H9 (cell line): ENCODE measurements at regions not wholly inside any gene's neighbourhood (a gene's known extent, or its start where the extent isn't known, plus 50 kb on each side); places are given as distances from the start of the nearest gene placed in this dataset.

Experiments used
- DNase-seq: peaks from one replicate; pipeline ENCODE4 v3.0.0-alpha.2; 2017
- H2AFZ ChIP-seq: one replicate; pipeline ENCODE4 v1.6.1; 2013; ENCODE audit warnings: mild to moderate bottlenecking, low read length, control low read depth, moderate library complexity
- H2AK5ac ChIP-seq: 2 replicates; pipeline ENCODE4 v1.6.1; 2013; ENCODE audit warnings: low read length, control low read depth, mixed read lengths; ENCODE audit not compliant: insufficient read length
- H2BK120ac ChIP-seq: one replicate; pipeline ENCODE4 v1.6.1; 2013; ENCODE audit warnings: low read depth, mild to moderate bottlenecking, low read length, control low read depth, inconsistent platforms; ENCODE audit not compliant: poor library complexity, severe bottlenecking
- H2BK12ac ChIP-seq: 2 replicates; pipeline ENCODE4 v1.6.1; 2013; ENCODE audit warnings: low read length, control low read depth, mixed read lengths, low read depth; ENCODE audit not compliant: insufficient read length
- H2BK15ac ChIP-seq: 2 replicates; pipeline ENCODE4 v1.6.1; 2013; ENCODE audit warnings: low read depth, low read length, control low read depth
- H2BK20ac ChIP-seq: one replicate; pipeline ENCODE4 v1.6.1; 2013; ENCODE audit warnings: low read depth, mild to moderate bottlenecking, low read length, control low read depth, inconsistent platforms; ENCODE audit not compliant: poor library complexity, severe bottlenecking
- H2BK5ac ChIP-seq: 2 replicates; pipeline ENCODE4 v1.6.1; 2013; ENCODE audit warnings: low read length, control low read depth, mixed read lengths; ENCODE audit not compliant: insufficient read length
- H3K14ac ChIP-seq: 2 replicates; pipeline ENCODE4 v1.6.1; 2013; ENCODE audit warnings: low read length, control low read depth; ENCODE audit not compliant: insufficient read depth
- H3K18ac ChIP-seq: 2 replicates; pipeline ENCODE4 v1.6.1; 2013; ENCODE audit warnings: low read depth, mild to moderate bottlenecking, mixed read lengths, low read length, control low read depth; ENCODE audit not compliant: insufficient read length
- H3K23ac ChIP-seq: 2 replicates; pipeline ENCODE4 v1.6.1; 2013; ENCODE audit warnings: low read length, control low read depth, mixed read lengths, low read depth; ENCODE audit not compliant: insufficient read length
- H3K23me2 ChIP-seq: 2 replicates; pipeline ENCODE4 v1.6.1; 2013; ENCODE audit warnings: low read depth, mild to moderate bottlenecking, mixed read lengths, low read length, control low read depth; ENCODE audit not compliant: insufficient read length, poor library complexity, severe bottlenecking
- H3K27ac ChIP-seq: 2 replicates; pipeline ENCODE4 v1.5.1; 2013; ENCODE audit warnings: low read length, control low read depth, mixed read lengths, low read depth; ENCODE audit not compliant: insufficient read length
- H3K27me3 ChIP-seq: 2 replicates; pipeline ENCODE4 v1.6.1; 2013; ENCODE audit warnings: low read length, control low read depth, inconsistent platforms; ENCODE audit not compliant: insufficient read depth
- H3K4ac ChIP-seq: 2 replicates; pipeline ENCODE4 v1.6.1; 2013; ENCODE audit warnings: low read depth, mild to moderate bottlenecking, control low read depth, inconsistent platforms, low read length, moderate library complexity
- H3K4me1 ChIP-seq: 2 replicates; pipeline ENCODE4 v1.6.1; 2013; ENCODE audit warnings: low read length, control low read depth, inconsistent platforms; ENCODE audit not compliant: insufficient read depth
- H3K4me2 ChIP-seq: 2 replicates; pipeline ENCODE4 v1.6.1; 2013; ENCODE audit warnings: low read length, control low read depth, mixed read lengths; ENCODE audit not compliant: insufficient read length, insufficient read depth
- H3K56ac ChIP-seq: 2 replicates; pipeline ENCODE4 v1.6.1; 2013; ENCODE audit warnings: low read depth, mild to moderate bottlenecking, mixed read lengths, low read length, control low read depth; ENCODE audit not compliant: insufficient read length
- H3K79me1 ChIP-seq: 2 replicates; pipeline ENCODE4 v1.6.1; 2013; ENCODE audit warnings: low read depth, mild to moderate bottlenecking, moderate library complexity, low read length, control low read depth, inconsistent platforms; ENCODE audit not compliant: insufficient read depth, poor library complexity, severe bottlenecking
- H3K79me2 ChIP-seq: 2 replicates; pipeline ENCODE4 v1.6.1; 2013; ENCODE audit warnings: low read length, control low read depth, inconsistent platforms; ENCODE audit not compliant: insufficient read depth
- H3K9ac ChIP-seq: 2 replicates; pipeline ENCODE4 v1.6.1; 2013; ENCODE audit warnings: low read length, control low read depth, mixed read lengths; ENCODE audit not compliant: insufficient read length; ENCODE audit errors: extremely low read depth
- H3K9me3 ChIP-seq: one replicate; pipeline ENCODE4 v1.6.1; 2013; ENCODE audit warnings: low read depth, low read length, inconsistent platforms; ENCODE audit not compliant: control insufficient read depth
- H3T11ph ChIP-seq: one replicate; pipeline ENCODE4 v1.6.1; 2013; ENCODE audit warnings: mild to moderate bottlenecking, low read length, control low read depth, inconsistent platforms
- H4K20me1 ChIP-seq: one replicate; pipeline ENCODE4 v1.6.1; 2013; ENCODE audit not compliant: control insufficient read depth, insufficient read length, insufficient read depth
- H4K5ac ChIP-seq: 2 replicates; pipeline ENCODE4 v1.6.1; 2013; ENCODE audit warnings: low read depth, mild to moderate bottlenecking, mixed read lengths, low read length, control low read depth; ENCODE audit not compliant: insufficient read length
- H4K8ac ChIP-seq: replicated peaks from 2 replicates; pipeline ENCODE4 v1.6.1; 2013; ENCODE audit warnings: low read length, control low read depth, mixed read lengths, low read depth; ENCODE audit not compliant: insufficient read length
- H4K91ac ChIP-seq: 2 replicates; pipeline ENCODE4 v1.6.1; 2013; ENCODE audit warnings: low read depth, mild to moderate bottlenecking, moderate library complexity, mixed read lengths, low read length, control low read depth; ENCODE audit not compliant: insufficient read length
- H3K27ac Mint-ChIP-seq, 3 experiments: 2 replicates in 2 of 3; 3 replicates in 1 of 3; pipeline ENCODE4 v1.8.0; 2020 to 2021; ENCODE audit warnings: mixed read lengths in 3 of 3, mild to moderate bottlenecking in 1 of 3, moderate library complexity in 1 of 3
- H3K27me3 Mint-ChIP-seq: 2 replicates; pipeline ENCODE4 v1.8.0; 2021; ENCODE audit warnings: low read depth, mild to moderate bottlenecking, moderate library complexity, mixed read lengths
- H3K36me3 Mint-ChIP-seq, 3 experiments: 2 replicates in 2 of 3; 3 replicates in 1 of 3; pipeline ENCODE4 v1.8.0; 2020 to 2021; ENCODE audit warnings: low read depth in 3 of 3, mixed read lengths in 3 of 3; ENCODE audit not compliant: insufficient read depth in 1 of 3
- H3K4me1 Mint-ChIP-seq, 2 experiments: 2 replicates each; pipeline ENCODE4 v1.8.0; 2020; ENCODE audit warnings: mixed read lengths in 2 of 2
- H3K4me3 Mint-ChIP-seq, 2 experiments: 2 replicates in 1 of 2; 3 replicates in 1 of 2; pipeline ENCODE4 v1.8.0; 2020 to 2021; ENCODE audit warnings: mild to moderate bottlenecking in 2 of 2, mixed read lengths in 2 of 2, moderate library complexity in 1 of 2
- H3K9me3 Mint-ChIP-seq, 2 experiments: 2 replicates in 1 of 2; 3 replicates in 1 of 2; pipeline ENCODE4 v1.8.0; 2020; ENCODE audit warnings: mild to moderate bottlenecking in 2 of 2, mixed read lengths in 2 of 2, moderate library complexity in 1 of 2
- whole genome bisulfite sequencing: extraction: QIAGEN DNeasy Blood & Tissue Kit; methylation state at CpG from one replicate; pipeline ENCODE4 v1.1.7; 2013; ENCODE audit warnings: missing lambda C conversion rate, low lambda C conversion rate, mixed read lengths; ENCODE audit not compliant: insufficient read length; ENCODE audit errors: extremely low coverage; 5-methylcytosine and 5-hydroxymethylcytosine counted together
- TF ChIP-seq, protein P1 (sequence below): fragments of 200-600 bp; sonication (generic); conservative IDR thresholded peaks from 3 replicates; pipeline ENCODE4 v1.8.0; 2021; ENCODE audit warnings: antibody characterized with exemption, mild to moderate bottlenecking

DNA sequence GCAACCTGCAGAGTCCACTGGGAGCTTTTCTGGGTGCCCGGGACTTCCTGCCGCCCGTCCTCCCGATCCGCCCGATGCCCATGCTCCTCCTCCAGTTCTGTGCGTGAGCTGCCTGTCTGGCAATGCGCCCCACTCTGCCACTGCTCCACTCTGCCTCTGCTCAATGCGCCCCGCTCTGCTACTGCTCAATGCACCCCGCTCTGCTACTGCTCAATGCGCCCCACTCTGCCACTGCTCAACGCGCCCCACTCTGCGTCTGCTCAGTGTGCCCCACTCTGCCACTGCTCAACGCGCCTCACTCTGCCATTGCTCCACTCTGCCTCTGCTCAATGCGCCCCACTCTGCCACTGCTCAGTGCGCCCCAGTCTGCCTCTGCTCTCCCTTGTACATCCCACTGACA lies 436.0 kb downstream of the NR2F1-AS1 start:
- H3T11ph ChIP-seq: no peak overlapping the region
- Mint-ChIP-seq H3K36me3 (0 out of 7 replicates have a peak, but pooled peaks cover 0 to 4% (median 1%) of the 10 kb centered on the region in 3 experiments), H3K4me1 (no peaks in the 10 kb centered on the region), H3K9me3 (peaks cover 7 to 9% of the 10 kb centered on the region in 2 experiments; a peak in 3 of 5 replicates), H3K4me3 (no peak overlapping the region), H3K27me3 (no peaks in the 10 kb centered on the region), H3K27ac (no peak overlapping the region)
- no peaks in the 10 kb centered on the region for H3K23me2 ChIP-seq
- H2BK5ac ChIP-seq: no peak overlapping the region
- no peak overlapping the region for H3K4me2 ChIP-seq
- H3K79me1 ChIP-seq: no peaks in the 10 kb centered on the region
- H2AFZ ChIP-seq: no peak overlapping the region
- no peak overlapping the region for H3K9ac ChIP-seq
- no peaks in the 10 kb centered on the region for H3K4me1 ChIP-seq
- H4K91ac ChIP-seq: no peak overlapping the region
- H3K14ac ChIP-seq: no peak overlapping the region; the same call in 1 of the 2 replicates
- no peak overlapping the region for H2AK5ac ChIP-seq
- no CpG with 5 or more reads among the region's 19 CpGs for WGBS
- H3K23ac ChIP-seq: no peak overlapping the region
- H3K27ac ChIP-seq: no peak overlapping the region
- no peak overlapping the region for H2BK12ac ChIP-seq
- H3K79me2 ChIP-seq: no peaks in the 10 kb centered on the region
- no peak overlapping the region for H2BK20ac ChIP-seq
- no peak overlapping the region for H3K56ac ChIP-seq
- TF ChIP-seq, protein P1, sequence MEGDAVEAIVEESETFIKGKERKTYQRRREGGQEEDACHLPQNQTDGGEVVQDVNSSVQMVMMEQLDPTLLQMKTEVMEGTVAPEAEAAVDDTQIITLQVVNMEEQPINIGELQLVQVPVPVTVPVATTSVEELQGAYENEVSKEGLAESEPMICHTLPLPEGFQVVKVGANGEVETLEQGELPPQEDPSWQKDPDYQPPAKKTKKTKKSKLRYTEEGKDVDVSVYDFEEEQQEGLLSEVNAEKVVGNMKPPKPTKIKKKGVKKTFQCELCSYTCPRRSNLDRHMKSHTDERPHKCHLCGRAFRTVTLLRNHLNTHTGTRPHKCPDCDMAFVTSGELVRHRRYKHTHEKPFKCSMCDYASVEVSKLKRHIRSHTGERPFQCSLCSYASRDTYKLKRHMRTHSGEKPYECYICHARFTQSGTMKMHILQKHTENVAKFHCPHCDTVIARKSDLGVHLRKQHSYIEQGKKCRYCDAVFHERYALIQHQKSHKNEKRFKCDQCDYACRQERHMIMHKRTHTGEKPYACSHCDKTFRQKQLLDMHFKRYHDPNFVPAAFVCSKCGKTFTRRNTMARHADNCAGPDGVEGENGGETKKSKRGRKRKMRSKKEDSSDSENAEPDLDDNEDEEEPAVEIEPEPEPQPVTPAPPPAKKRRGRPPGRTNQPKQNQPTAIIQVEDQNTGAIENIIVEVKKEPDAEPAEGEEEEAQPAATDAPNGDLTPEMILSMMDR: no peak
- no peak overlapping the region for H3K18ac ChIP-seq
- H2BK15ac ChIP-seq: no peak overlapping the region
- H4K5ac ChIP-seq: no peak overlapping the region
- H4K20me1 ChIP-seq: no peaks in the 10 kb centered on the region
- no peak overlapping the region for H4K8ac ChIP-seq
- H2BK120ac ChIP-seq: no peak overlapping the region
- no peaks in the 10 kb centered on the region for H3K9me3 ChIP-seq
- H3K4ac ChIP-seq: no peak overlapping the region
- DNase-seq: no peak
- no peaks in the 10 kb centered on the region for H3K27me3 ChIP-seq
